IMR-90 (cell line): ENCODE measurements at regions not wholly inside any gene's neighbourhood (a gene's known extent, or its start where the extent isn't known, plus 50 kb on each side); places are given as distances from the start of the nearest gene placed in this dataset.

Experiments used
- ATAC-seq: fragments of 200-7000 bp; cut with Tn5 transposase; 2 replicates; pipeline ENCODE4 v1.9.1; 2020; ENCODE audit warnings: low read depth, mild to moderate bottlenecking, moderate library complexity
- BruUV-seq: library from RNA; stranded (reverse); fragments of 400-500 nt; replicated peaks from 2 replicates; lab custom pipeline; 2021; lab: Mats Ljungman, UMichigan
- CTCF ChIA-PET: fragments of 300-600 bp; formaldehyde crosslinking; extraction: SDS; loops from one replicate; lab custom pipeline; 2021; ENCODE audit warnings: antibody characterized with exemption; lab: Yijun Ruan, JAX
- POLR2A ChIA-PET: fragments of 300-600 bp; sonication (Branson Sonifier 250); formaldehyde crosslinking; loops from one replicate; lab custom pipeline; 2022; ENCODE audit warnings: antibody characterized with exemption; ENCODE audit not compliant: unreplicated experiment; lab: Charles Lee
- DNase-seq: peaks from one replicate; pipeline ENCODE4 v3.0.0; 2013
- H2AFZ ChIP-seq: replicated peaks from 2 replicates; pipeline ENCODE3; 2013; ENCODE audit warnings: low read length, mild to moderate bottlenecking; ENCODE audit not compliant: poor library complexity
- H2AK5ac ChIP-seq: 2 replicates; pipeline ENCODE4 v1.6.1; 2013; ENCODE audit warnings: low read depth, low read length, inconsistent platforms
- H2AK9ac ChIP-seq: replicated peaks from 2 replicates; pipeline ENCODE3; 2013; ENCODE audit warnings: mild to moderate bottlenecking, low read depth, low read length, moderate library complexity; ENCODE audit not compliant: poor library complexity
- H2BK120ac ChIP-seq: 2 replicates; pipeline ENCODE4 v1.6.1; 2013; ENCODE audit warnings: low read depth, low read length, inconsistent platforms
- H2BK15ac ChIP-seq: 3 replicates; pipeline ENCODE4 v1.6.1; 2013; ENCODE audit warnings: low read depth, low read length, inconsistent platforms
- H2BK20ac ChIP-seq: 2 replicates; pipeline ENCODE4 v1.6.1; 2013; ENCODE audit warnings: low read depth, mild to moderate bottlenecking, inconsistent platforms, low read length, moderate library complexity
- H2BK5ac ChIP-seq: 2 replicates; pipeline ENCODE4 v1.6.1; 2013; ENCODE audit warnings: mild to moderate bottlenecking, low read depth, low read length, inconsistent platforms; ENCODE audit not compliant: poor library complexity, severe bottlenecking
- H3K14ac ChIP-seq: replicated peaks from 2 replicates; pipeline ENCODE4 v1.6.1; 2013; ENCODE audit warnings: low read depth, low read length, inconsistent platforms
- H3K18ac ChIP-seq: 2 replicates; pipeline ENCODE4 v1.6.1; 2013; ENCODE audit warnings: low read depth, low read length, control low read depth
- H3K23ac ChIP-seq: 2 replicates; pipeline ENCODE4 v1.6.1; 2013; ENCODE audit warnings: low read depth, low read length, inconsistent platforms
- H3K27ac ChIP-seq: 2 replicates; pipeline ENCODE4 v1.5.1; 2013; ENCODE audit warnings: mild to moderate bottlenecking, control low read depth, low read length; ENCODE audit not compliant: insufficient read depth
- H3K27me3 ChIP-seq: 2 replicates; pipeline ENCODE4 v1.6.1; 2013; ENCODE audit warnings: low read length; ENCODE audit not compliant: control insufficient read depth, insufficient read depth
- H3K36me3 ChIP-seq: 2 replicates; pipeline ENCODE4 v1.6.1; 2013; ENCODE audit warnings: low read length, mixed read lengths; ENCODE audit not compliant: control insufficient read depth, insufficient read depth
- H3K4ac ChIP-seq: 2 replicates; pipeline ENCODE4 v1.6.1; 2013; ENCODE audit warnings: low read depth, low read length, inconsistent platforms
- H3K4me1 ChIP-seq: 2 replicates; pipeline ENCODE4 v1.6.1; 2013; ENCODE audit warnings: low read length, mixed read lengths; ENCODE audit not compliant: control insufficient read depth, insufficient read depth
- H3K4me2 ChIP-seq: 2 replicates; pipeline ENCODE4 v1.6.1; 2013; ENCODE audit warnings: low read depth, mild to moderate bottlenecking, control low read depth, low read length, moderate library complexity
- H3K4me3 ChIP-seq: 2 replicates; pipeline ENCODE4 v1.5.1; 2013; ENCODE audit warnings: low read depth, mild to moderate bottlenecking, control low read depth, low read length, moderate library complexity; ENCODE audit not compliant: insufficient read depth
- H3K56ac ChIP-seq: 2 replicates; pipeline ENCODE4 v1.6.1; 2013; ENCODE audit warnings: low read length, inconsistent platforms; ENCODE audit not compliant: insufficient read depth; ENCODE audit errors: extremely low read depth
- H3K79me1 ChIP-seq, 2 experiments: 2 replicates each; pipeline ENCODE4 v1.6.1; 2013; ENCODE audit warnings: low read length in 2 of 2, inconsistent platforms in 1 of 2, low read depth in 1 of 2
- H3K9ac ChIP-seq: 2 replicates; pipeline ENCODE4 v1.6.1; 2013; ENCODE audit warnings: low read depth, low read length, control low read depth
- H3K9me1 ChIP-seq: 2 replicates; pipeline ENCODE4 v1.6.1; 2013; ENCODE audit warnings: low read length, inconsistent platforms; ENCODE audit not compliant: insufficient read depth
- H3K9me3 ChIP-seq: 2 replicates; pipeline ENCODE4 v1.6.1; 2013; ENCODE audit warnings: low read length; ENCODE audit not compliant: control insufficient read depth, insufficient read depth
- H4K20me1 ChIP-seq: 2 replicates; pipeline ENCODE4 v1.6.1; 2013; ENCODE audit warnings: low read length, inconsistent platforms; ENCODE audit not compliant: insufficient read depth
- H4K5ac ChIP-seq: 2 replicates; pipeline ENCODE4 v1.6.1; 2013; ENCODE audit warnings: mild to moderate bottlenecking, low read depth, low read length, control low read depth
- H4K8ac ChIP-seq, 2 experiments: 2 replicates each; pipeline ENCODE4 v1.6.1; 2013; ENCODE audit warnings: low read depth in 2 of 2, low read length in 2 of 2, control low read depth in 1 of 2, inconsistent platforms in 1 of 2
- H4K91ac ChIP-seq: 2 replicates; pipeline ENCODE4 v1.6.1; 2013; ENCODE audit warnings: low read depth, low read length, inconsistent platforms; ENCODE audit not compliant: insufficient read depth
- BHLHE40 ChIP-seq: fragments of 150-350 bp; IDR thresholded peaks from 2 replicates; pipeline ENCODE4 v1.6.1; 2016; ENCODE audit warnings: mild to moderate bottlenecking, low read depth, low read length
- CEBPB ChIP-seq: IDR thresholded peaks from 2 replicates; pipeline ENCODE4 v1.6.1; 2012; ENCODE audit warnings: low read depth, low read length, improper control_type of control experiment
- CHD1 ChIP-seq: IDR thresholded peaks from 2 replicates; pipeline ENCODE4 v1.6.1; 2012; ENCODE audit warnings: low read depth, low read length, improper control_type of control experiment
- FOS ChIP-seq: fragments of 150-350 bp; IDR thresholded peaks from 2 replicates; pipeline ENCODE4 v1.6.1; 2016; ENCODE audit warnings: low read depth, low read length
- MAFK ChIP-seq: IDR thresholded peaks from 2 replicates; pipeline ENCODE4 v1.6.1; 2012; ENCODE audit warnings: low read depth, low read length, improper control_type of control experiment
- MAZ ChIP-seq: IDR thresholded peaks from 2 replicates; pipeline ENCODE4 v1.6.1; 2012; ENCODE audit warnings: low read depth, mild to moderate bottlenecking, low read length, improper control_type of control experiment, moderate library complexity, borderline replicate concordance
- MXI1 ChIP-seq: IDR thresholded peaks from 2 replicates; pipeline ENCODE4 v1.6.1; 2012; ENCODE audit warnings: low read depth, mild to moderate bottlenecking, low read length, moderate library complexity, borderline replicate concordance
- NFE2L2 ChIP-seq: fragments of 150-350 bp; IDR thresholded peaks from 2 replicates; pipeline ENCODE4 v1.6.1; 2016; ENCODE audit warnings: low read depth, mild to moderate bottlenecking, low read length
- POLR2A ChIP-seq: IDR thresholded peaks from 2 replicates; pipeline ENCODE4 v1.6.1; 2012; ENCODE audit warnings: mild to moderate bottlenecking, low read depth, low read length
- RAD21 ChIP-seq: IDR thresholded peaks from 2 replicates; pipeline ENCODE4 v1.6.1; 2012; ENCODE audit warnings: low read length, improper control_type of control experiment
- RCOR1 ChIP-seq: IDR thresholded peaks from 2 replicates; pipeline ENCODE4 v1.6.1; 2012; ENCODE audit warnings: mild to moderate bottlenecking, low read length, improper control_type of control experiment; ENCODE audit not compliant: insufficient replicate concordance
- RFX5 ChIP-seq: IDR thresholded peaks from 2 replicates; pipeline ENCODE4 v1.8.0; 2012; ENCODE audit warnings: low read depth, mild to moderate bottlenecking, low read length, moderate library complexity
- SMC3 ChIP-seq: fragments of 150-350 bp; IDR thresholded peaks from 2 replicates; pipeline ENCODE4 v1.6.1; 2016; ENCODE audit warnings: low read depth, mild to moderate bottlenecking, antibody characterized with exemption, low read length, moderate library complexity
- WGBS, 2 experiments: methylation state at CpG; one replicate each; pipeline versions ENCODE4 v1.1.5 to v1.1.7; 2013; ENCODE audit warnings: missing lambda C conversion rate in 2 of 2; ENCODE audit not compliant: insufficient read length in 1 of 2; ENCODE audit errors: extremely low coverage in 2 of 2; 5-methylcytosine and 5-hydroxymethylcytosine counted together
- dilution Hi-C: fragments of 300-500 bp; cut with HindIII; formaldehyde crosslinking; loops from one replicate; pipeline ENCODE4 v1.14.3; 2018; ENCODE audit warnings: low sequenced_read_pairs; ENCODE audit not compliant: unreplicated experiment
- in situ Hi-C: fragments of 300-500 bp; cut with MboI; formaldehyde crosslinking; loops from 3 replicates; pipeline ENCODE4 v1.14.3; 2019; ENCODE audit warnings: low sequenced_read_pairs, inconsistent platforms, mixed read lengths
- intact Hi-C: fragments of 100-400 bp; cut with micrococcal nuclease; formaldehyde crosslinking; loops from 2 replicates; pipeline ENCODE4 v1.10.0; 2022
- TF ChIP-seq, protein P1 (sequence below): fragments of 150-350 bp; IDR thresholded peaks from 2 replicates; pipeline ENCODE4 v1.6.1; 2017; ENCODE audit warnings: mild to moderate bottlenecking, antibody characterized with exemption, low read length, low read depth
- TF ChIP-seq, protein P2 (sequence below): fragments of 150-350 bp; IDR thresholded peaks from 2 replicates; pipeline ENCODE4 v1.6.1; 2016; ENCODE audit warnings: low read depth, mild to moderate bottlenecking, low read length, moderate library complexity, borderline replicate concordance
- TF ChIP-seq, protein P3 (sequence below): conservative IDR thresholded peaks from 2 replicates; pipeline ENCODE4 v1.5.1; 2012; ENCODE audit warnings: mild to moderate bottlenecking, low read depth, low read length, improper control_type of control experiment

DNA sequence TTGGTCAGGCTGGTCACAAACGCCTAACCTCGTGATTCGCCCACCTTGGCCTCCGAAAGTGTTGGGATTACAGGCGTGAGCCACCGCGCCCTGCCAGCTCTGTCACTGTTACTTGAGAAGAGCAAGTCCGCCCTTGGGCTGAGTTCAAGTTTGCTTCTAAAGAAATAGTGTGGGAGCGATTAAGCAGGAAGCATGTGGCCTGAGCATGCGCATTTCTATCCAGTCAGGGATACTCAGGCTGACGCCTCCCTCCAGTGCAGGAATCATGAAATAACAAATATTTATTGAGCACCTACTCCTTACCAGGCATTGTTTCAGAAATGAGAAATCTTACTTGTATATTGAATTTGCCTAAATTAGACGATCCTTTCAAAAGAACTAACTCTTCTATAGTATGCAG is 166.2 kb downstream of the EDN1 start:
- Histone ChIP-seq H2AFZ (no peak overlapping the region), H3K79me1 (no peaks in the 10 kb centered on the region), H3K36me3 (no peaks in the 10 kb centered on the region), H3K27ac (no peak overlapping the region), H4K91ac (no peak overlapping the region), H3K4me3 (no peak overlapping the region), H3K23ac (no peak overlapping the region), H4K20me1 (no peaks in the 10 kb centered on the region), H3K9ac (no peak overlapping the region), H2BK5ac (no peak overlapping the region), H3K9me1 (no peaks in the 10 kb centered on the region), H3K4me1 (no peaks in the 10 kb centered on the region), H3K9me3 (peaks cover 6% of the 10 kb centered on the region), H2BK120ac (no peak overlapping the region), H3K4ac (no peak overlapping the region), H3K56ac (no peak overlapping the region), H3K18ac (no peak overlapping the region), H3K14ac (no peak overlapping the region), H4K8ac (no peak overlapping the region), H3K27me3 (peaks cover 3% of the 10 kb centered on the region; the same call in 1 of the 2 replicates), H2AK5ac (no peak overlapping the region), H3K4me2 (no peak overlapping the region), H2BK20ac (no peak overlapping the region), H2BK15ac (no peak overlapping the region), H4K5ac (no peak overlapping the region), H2AK9ac (no peak overlapping the region)
- TF ChIP-seq CEBPB (no peak), MXI1 (no peak), MAZ (no peak), CHD1 (no peak), RFX5 (no peak), RAD21 (no peak), FOS (no peak), RCOR1 (no peak), POLR2A (no peak), BHLHE40 (no peak), MAFK (no peak), NFE2L2 (no peak), SMC3 (no peak)
- TF ChIP-seq, protein P1, sequence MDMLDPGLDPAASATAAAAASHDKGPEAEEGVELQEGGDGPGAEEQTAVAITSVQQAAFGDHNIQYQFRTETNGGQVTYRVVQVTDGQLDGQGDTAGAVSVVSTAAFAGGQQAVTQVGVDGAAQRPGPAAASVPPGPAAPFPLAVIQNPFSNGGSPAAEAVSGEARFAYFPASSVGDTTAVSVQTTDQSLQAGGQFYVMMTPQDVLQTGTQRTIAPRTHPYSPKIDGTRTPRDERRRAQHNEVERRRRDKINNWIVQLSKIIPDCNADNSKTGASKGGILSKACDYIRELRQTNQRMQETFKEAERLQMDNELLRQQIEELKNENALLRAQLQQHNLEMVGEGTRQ: no peak
- TF ChIP-seq, protein P2, sequence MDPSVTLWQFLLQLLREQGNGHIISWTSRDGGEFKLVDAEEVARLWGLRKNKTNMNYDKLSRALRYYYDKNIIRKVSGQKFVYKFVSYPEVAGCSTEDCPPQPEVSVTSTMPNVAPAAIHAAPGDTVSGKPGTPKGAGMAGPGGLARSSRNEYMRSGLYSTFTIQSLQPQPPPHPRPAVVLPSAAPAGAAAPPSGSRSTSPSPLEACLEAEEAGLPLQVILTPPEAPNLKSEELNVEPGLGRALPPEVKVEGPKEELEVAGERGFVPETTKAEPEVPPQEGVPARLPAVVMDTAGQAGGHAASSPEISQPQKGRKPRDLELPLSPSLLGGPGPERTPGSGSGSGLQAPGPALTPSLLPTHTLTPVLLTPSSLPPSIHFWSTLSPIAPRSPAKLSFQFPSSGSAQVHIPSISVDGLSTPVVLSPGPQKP: no peak
- TF ChIP-seq, protein P3, sequence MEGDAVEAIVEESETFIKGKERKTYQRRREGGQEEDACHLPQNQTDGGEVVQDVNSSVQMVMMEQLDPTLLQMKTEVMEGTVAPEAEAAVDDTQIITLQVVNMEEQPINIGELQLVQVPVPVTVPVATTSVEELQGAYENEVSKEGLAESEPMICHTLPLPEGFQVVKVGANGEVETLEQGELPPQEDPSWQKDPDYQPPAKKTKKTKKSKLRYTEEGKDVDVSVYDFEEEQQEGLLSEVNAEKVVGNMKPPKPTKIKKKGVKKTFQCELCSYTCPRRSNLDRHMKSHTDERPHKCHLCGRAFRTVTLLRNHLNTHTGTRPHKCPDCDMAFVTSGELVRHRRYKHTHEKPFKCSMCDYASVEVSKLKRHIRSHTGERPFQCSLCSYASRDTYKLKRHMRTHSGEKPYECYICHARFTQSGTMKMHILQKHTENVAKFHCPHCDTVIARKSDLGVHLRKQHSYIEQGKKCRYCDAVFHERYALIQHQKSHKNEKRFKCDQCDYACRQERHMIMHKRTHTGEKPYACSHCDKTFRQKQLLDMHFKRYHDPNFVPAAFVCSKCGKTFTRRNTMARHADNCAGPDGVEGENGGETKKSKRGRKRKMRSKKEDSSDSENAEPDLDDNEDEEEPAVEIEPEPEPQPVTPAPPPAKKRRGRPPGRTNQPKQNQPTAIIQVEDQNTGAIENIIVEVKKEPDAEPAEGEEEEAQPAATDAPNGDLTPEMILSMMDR: no peak
- in situ Hi-C loops: no loop called here
- ATAC-seq (no peak), DNase-seq (no peak)
- dilution Hi-C loops: no loop called here
- ChIA-PET CTCF (no interaction called here), POLR2A (no interaction called here)
- no TSS peak for BruUV-seq
- intact Hi-C loops: no loop called here
- WGBS, 2 experiments: 78% methylated on average over 4 of the region's 12 CpGs; no CpG with 5 or more reads in 1 of the 2 experiments
